Naive thymus-derived CD8-positive, alpha-beta T cell (primary cell): ENCODE measurements at regions not wholly inside any gene's neighbourhood (a gene's known extent, or its start where the extent isn't known, plus 50 kb on each side); places are given as distances from the start of the nearest gene placed in this dataset.

Experiments
- ATAC-seq, 2 donors: fragments of 150-1000 bp; cut with Tn5 transposase in 1 of 2; sonication (Bioruptor Pico), chemical (Tn5 transposase) in 1 of 2; 1 replicate in 1 of 2; 2 replicates in 1 of 2; pipeline ENCODE4 v1.10.0; 2021; ENCODE audit warnings: mild to moderate bottlenecking in 2 of 2, moderate library complexity in 2 of 2
- POLR2A ChIA-PET: fragments of 350-600 bp; sonication (Branson Sonifier 250); formaldehyde crosslinking; loops from one replicate; lab custom pipeline; 2021; ENCODE audit warnings: antibody characterized with exemption; lab: Charles Lee
- DNase-seq, 10 donors: peaks; one replicate each; pipeline versions ENCODE4 v3.0.0 to v3.0.0-alpha.2; 2020 to 2022
- H3K27ac Mint-ChIP-seq, 10 donors: one replicate each; pipeline ENCODE4 v1.8.0; 2020 to 2022; ENCODE audit warnings: mild to moderate bottlenecking in 10 of 10, mixed read lengths in 10 of 10, moderate library complexity in 4 of 10, inconsistent platforms in 1 of 10
- H3K27me3 Mint-ChIP-seq, 5 donors: one replicate each; pipeline ENCODE4 v1.8.0; 2021 to 2022; ENCODE audit warnings: mixed read lengths in 5 of 5
- H3K36me3 Mint-ChIP-seq, 3 donors: one replicate each; pipeline ENCODE4 v1.8.0; 2020 to 2022; ENCODE audit warnings: mixed read lengths in 3 of 3, mild to moderate bottlenecking in 2 of 3, inconsistent platforms in 1 of 3
- H3K4me1 Mint-ChIP-seq, 4 donors: one replicate each; pipeline ENCODE4 v1.8.0; 2021 to 2022; ENCODE audit warnings: mixed read lengths in 4 of 4
- H3K4me3 Mint-ChIP-seq, 10 donors: one replicate each; pipeline ENCODE4 v1.8.0; 2020 to 2022; ENCODE audit warnings: mild to moderate bottlenecking in 10 of 10, mixed read lengths in 10 of 10, moderate library complexity in 6 of 10, inconsistent platforms in 1 of 10
- H3K9me3 Mint-ChIP-seq, 9 donors: one replicate each; pipeline ENCODE4 v1.8.0; 2020 to 2022; ENCODE audit warnings: mixed read lengths in 9 of 9, mild to moderate bottlenecking in 3 of 9, inconsistent platforms in 1 of 9, moderate library complexity in 1 of 9

DNA sequence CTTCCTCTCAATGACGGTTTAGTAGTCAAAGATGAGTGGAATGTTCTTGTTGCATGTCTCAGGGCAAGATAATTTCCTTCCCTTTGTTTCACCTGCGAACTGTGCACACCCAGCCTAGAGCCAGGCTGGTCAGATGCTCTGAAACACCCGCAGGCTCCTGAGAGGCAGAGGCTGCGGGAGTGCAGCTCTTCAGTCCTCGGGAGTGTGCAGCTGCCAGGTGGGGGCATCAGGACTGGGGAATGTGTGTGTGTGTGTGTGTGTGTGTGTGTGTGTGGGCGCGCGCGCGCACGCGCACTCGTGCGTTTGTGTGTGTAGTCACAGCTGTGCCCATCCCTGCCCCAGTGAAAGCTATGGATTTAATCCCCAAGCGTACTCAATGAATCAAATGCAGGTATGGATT, 136.2 kb upstream of the NTM start:
- no peaks in the 10 kb centered on the region for H3K36me3 Mint-ChIP-seq
- peaks cover 0 to 13% (median 0%) of the 10 kb centered on the region in 5 donors for H3K27me3 Mint-ChIP-seq
- ATAC-seq = no peak
- POLR2A ChIA-PET = no interaction called here
- peaks cover 0 to 9% (median 0%) of the 10 kb centered on the region in 9 donors for H3K9me3 Mint-ChIP-seq
- no peak overlapping the region for H3K27ac Mint-ChIP-seq
- no peaks in the 10 kb centered on the region for H3K4me1 Mint-ChIP-seq
- no peak overlapping the region for H3K4me3 Mint-ChIP-seq
- no peak for DNase-seq

DNA sequence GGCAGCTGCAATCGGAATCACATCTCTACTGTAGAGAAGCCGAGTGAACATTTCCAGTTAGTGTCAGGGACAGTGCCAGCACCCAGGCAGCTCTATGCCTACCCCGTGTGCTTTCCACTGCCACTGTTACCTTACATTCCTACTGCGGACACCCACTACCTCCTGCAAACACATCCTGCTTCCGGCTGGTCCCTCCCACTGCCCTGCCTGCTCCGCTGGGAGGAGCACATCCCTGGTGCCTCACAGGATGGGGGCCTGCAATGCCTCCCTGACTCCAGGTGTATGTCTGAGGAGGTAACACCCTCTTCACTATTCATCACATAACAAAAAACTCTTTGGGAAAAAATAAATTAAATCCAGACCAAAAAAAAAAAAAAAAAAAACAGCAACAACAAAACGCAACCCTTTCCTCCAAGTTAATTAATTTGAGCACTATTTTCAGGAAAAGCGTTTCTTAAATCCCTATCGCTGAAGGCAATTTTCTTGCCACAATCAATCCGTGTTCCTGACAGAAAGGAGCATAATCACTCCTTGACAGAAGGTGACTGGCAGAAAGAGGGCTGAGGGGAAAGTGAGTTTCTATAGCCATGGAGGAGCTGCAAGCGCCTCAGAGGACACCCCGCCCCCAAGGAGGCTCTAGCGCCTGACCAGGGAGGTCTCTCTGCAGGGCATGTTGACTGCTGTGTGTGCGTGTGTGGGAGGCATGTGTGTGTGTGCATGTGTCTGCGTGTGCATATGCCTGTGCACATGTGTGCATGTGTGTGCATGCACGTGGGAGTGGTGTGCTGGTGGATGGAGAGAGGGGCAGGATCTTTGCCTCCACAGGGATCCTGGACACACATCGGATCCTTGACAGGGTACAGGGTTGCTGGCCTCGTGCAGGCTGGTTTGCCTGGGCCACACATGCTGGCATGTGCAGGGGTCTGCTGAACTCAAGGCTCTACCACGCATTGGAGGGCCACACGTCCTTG, 134.8 kb upstream of the NTM start:
- no peaks in the 10 kb centered on the region for H3K36me3 Mint-ChIP-seq
- H3K9me3 Mint-ChIP-seq = peaks cover 0 to 9% (median 0%) of the 10 kb centered on the region in 9 donors
- no peak for DNase-seq
- H3K27me3 Mint-ChIP-seq = peaks cover 0 to 8% (median 0%) of the 10 kb centered on the region in 5 donors
- POLR2A ChIA-PET = no interaction called here
- no peaks in the 10 kb centered on the region for H3K4me1 Mint-ChIP-seq
- H3K4me3 Mint-ChIP-seq = no peak overlapping the region
- no peak overlapping the region for H3K27ac Mint-ChIP-seq
- no peak for ATAC-seq

DNA sequence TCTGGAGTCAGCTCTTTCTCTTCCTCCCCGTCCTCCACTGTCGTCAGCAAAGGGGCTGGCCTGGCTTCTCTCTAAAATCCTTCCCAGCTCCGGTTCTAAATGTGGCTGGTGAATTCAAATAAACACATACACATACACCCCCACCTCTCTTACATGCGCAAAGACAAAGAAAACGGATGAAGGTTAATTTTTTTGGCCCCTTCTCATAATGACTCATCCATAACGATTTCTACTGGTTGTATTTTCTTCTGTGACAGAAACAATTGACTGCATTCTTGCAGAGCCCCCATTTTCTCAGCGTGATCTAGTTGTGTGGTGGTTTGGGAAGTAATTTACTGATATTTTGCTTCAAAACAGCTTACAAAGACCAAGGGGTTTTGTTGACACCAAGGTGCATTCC, 130.0 kb upstream of the NTM start:
- DNase-seq = no peak
- Mint-ChIP-seq H3K27ac (no peak overlapping the region), H3K27me3 (peaks cover 0 to 11% (median 1%) of the 10 kb centered on the region in 5 donors), H3K4me3 (no peak overlapping the region), H3K9me3 (peaks cover 0 to 9% (median 3%) of the 10 kb centered on the region in 9 donors), H3K4me1 (no peaks in the 10 kb centered on the region), H3K36me3 (no peaks in the 10 kb centered on the region)
- ATAC-seq = no peak
- POLR2A ChIA-PET = no interaction called here

DNA sequence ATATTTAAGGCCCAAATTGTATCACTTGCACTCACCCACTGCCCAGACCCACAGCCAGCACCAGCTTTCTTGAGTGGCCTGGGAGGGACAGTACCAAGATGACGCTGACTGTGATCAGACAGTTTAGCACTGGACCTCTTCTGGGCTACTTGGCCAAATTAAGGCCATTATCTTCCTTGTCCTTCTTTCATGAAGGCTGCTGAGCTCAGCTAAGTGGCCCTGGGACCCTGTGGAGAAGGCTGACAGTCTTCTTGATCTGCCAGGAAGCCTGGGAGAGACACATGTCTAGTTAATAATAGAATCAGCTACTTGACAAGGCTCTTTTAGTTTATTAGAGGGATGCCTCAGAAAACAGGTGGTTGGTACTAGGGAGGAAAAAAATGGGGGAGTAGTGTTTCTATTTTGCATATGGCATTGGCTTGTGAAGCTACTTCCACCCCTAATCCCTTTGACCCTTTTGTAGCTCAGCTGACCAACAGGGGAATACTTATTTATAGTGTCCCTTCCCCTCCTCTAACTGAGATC, 127.9 kb upstream of the NTM start:
- Mint-ChIP-seq H3K27ac (no peak overlapping the region), H3K4me1 (no peaks in the 10 kb centered on the region), H3K27me3 (peaks cover 4 to 22% (median 9%) of the 10 kb centered on the region in 5 donors), H3K36me3 (no peaks in the 10 kb centered on the region), H3K4me3 (no peak overlapping the region), H3K9me3 (peaks cover 0 to 9% (median 3%) of the 10 kb centered on the region in 9 donors)
- POLR2A ChIA-PET = no interaction called here
- ATAC-seq (no peak), DNase-seq (no peak)

DNA sequence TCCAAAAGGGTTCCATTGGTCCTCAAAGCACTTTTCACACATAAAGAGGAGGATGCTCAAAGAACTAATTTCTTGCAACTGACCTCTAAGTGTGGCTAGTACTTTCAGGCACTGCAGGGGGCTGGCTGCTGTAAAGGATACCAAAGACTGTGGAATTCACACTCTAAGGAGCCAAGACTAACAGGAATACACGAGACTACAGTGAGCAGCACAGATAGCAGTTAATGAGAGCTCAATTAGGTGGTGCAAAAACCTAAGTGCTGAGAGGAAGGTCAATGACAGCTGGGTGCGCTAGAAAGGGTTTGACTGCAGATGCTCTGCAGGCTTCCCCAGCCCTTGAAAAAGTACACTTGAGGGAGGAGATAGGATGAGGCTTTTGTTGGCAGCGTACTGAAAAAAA, 124.3 kb upstream of the NTM start:
- H3K4me3 Mint-ChIP-seq = no peak overlapping the region
- H3K27ac Mint-ChIP-seq = no peak overlapping the region
- no peaks in the 10 kb centered on the region for H3K4me1 Mint-ChIP-seq
- peaks cover 8 to 37% (median 13%) of the 10 kb centered on the region in 5 donors for H3K27me3 Mint-ChIP-seq
- ATAC-seq (no peak), DNase-seq (no peak)
- POLR2A ChIA-PET = no interaction called here
- H3K9me3 Mint-ChIP-seq = peaks cover 0 to 11% (median 2%) of the 10 kb centered on the region in 9 donors
- H3K36me3 Mint-ChIP-seq = no peaks in the 10 kb centered on the region

DNA sequence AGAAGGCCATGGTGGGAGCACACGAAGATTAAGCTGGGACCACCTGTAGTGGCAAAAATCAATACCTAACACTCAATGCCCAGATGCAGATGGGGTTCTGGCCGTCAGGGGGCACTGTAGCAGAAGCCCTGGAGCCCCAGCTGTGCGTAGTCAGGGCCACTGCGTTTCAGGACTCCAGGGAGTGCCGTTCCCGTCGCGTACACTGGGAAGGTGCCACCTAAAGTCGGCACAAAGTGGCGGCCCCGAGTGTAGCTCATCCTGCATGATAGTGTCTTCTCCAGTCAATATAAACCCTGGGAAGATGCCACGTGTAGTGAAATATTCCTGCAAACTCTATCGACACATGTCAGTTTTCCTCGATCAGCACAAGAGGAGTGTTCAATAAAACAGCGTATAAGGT, 123.8 kb upstream of the NTM start:
- ATAC-seq (no peak), DNase-seq (no peak)
- POLR2A ChIA-PET = no interaction called here
- peaks cover 9 to 41% (median 16%) of the 10 kb centered on the region in 5 donors for H3K27me3 Mint-ChIP-seq
- no peaks in the 10 kb centered on the region for H3K4me1 Mint-ChIP-seq
- H3K4me3 Mint-ChIP-seq = no peak overlapping the region
- H3K27ac Mint-ChIP-seq = no peak overlapping the region
- H3K9me3 Mint-ChIP-seq = peaks cover 0 to 11% (median 2%) of the 10 kb centered on the region in 9 donors
- no peaks in the 10 kb centered on the region for H3K36me3 Mint-ChIP-seq

DNA sequence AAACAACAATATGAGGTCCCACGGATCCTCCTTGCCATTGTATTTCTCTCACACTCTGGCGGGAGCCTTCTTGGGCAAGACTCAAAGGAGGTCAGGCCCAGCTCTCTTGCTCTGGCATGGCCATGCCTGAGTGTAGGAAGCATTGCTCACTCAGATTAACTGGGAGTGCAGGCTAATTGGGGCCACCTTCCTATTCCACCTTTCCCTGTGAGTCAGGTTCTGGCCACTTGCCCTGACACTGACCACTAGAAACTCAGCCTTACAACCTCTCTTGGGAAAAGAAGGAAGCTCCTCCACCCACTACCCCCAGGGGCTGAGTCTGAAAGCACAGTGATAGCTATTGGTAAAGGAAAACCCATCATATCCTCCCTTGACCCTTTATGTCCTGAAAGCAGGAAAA, 121.8 kb upstream of the NTM start:
- no peaks in the 10 kb centered on the region for H3K4me1 Mint-ChIP-seq
- peaks cover 0 to 11% (median 0%) of the 10 kb centered on the region in 9 donors for H3K9me3 Mint-ChIP-seq
- POLR2A ChIA-PET = no interaction called here
- no peak for DNase-seq
- no peak overlapping the region for H3K4me3 Mint-ChIP-seq
- peaks cover 13 to 41% (median 18%) of the 10 kb centered on the region in 5 donors for H3K27me3 Mint-ChIP-seq
- no peak overlapping the region for H3K27ac Mint-ChIP-seq
- ATAC-seq = no peak
- no peaks in the 10 kb centered on the region for H3K36me3 Mint-ChIP-seq

DNA sequence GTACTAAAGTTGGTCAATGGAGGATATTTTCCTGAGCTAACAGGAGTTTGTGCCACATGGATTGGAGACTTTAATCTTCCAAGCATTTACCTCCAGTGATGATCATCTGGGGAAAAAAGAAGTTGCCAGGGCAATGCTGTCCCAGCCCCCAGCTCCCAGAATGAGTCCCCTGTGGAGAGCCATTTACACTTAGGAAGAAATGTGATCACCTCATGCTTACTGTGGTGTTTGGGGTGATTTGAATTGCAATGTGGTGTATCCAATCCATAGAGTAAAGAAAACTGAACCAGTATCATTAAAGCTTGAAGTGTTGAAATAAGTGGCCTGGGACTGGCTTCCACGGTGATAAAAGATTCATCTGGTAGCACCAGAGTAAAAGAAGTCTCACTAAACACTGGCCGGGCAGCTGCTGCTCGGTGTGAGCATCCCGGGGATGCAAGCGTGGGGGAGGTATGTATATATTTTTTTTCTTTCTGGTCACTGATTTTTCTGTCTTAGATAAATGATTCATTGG, 117.2 kb upstream of the NTM start:
- Mint-ChIP-seq H3K4me3 (no peak overlapping the region), H3K27ac (no peak overlapping the region), H3K9me3 (peaks cover 0 to 14% (median 0%) of the 10 kb centered on the region in 9 donors), H3K36me3 (no peaks in the 10 kb centered on the region), H3K4me1 (no peaks in the 10 kb centered on the region), H3K27me3 (peaks cover 9 to 57% (median 16%) of the 10 kb centered on the region in 5 donors)
- DNase-seq = no peak
- POLR2A ChIA-PET = no interaction called here
- no peak for ATAC-seq

DNA sequence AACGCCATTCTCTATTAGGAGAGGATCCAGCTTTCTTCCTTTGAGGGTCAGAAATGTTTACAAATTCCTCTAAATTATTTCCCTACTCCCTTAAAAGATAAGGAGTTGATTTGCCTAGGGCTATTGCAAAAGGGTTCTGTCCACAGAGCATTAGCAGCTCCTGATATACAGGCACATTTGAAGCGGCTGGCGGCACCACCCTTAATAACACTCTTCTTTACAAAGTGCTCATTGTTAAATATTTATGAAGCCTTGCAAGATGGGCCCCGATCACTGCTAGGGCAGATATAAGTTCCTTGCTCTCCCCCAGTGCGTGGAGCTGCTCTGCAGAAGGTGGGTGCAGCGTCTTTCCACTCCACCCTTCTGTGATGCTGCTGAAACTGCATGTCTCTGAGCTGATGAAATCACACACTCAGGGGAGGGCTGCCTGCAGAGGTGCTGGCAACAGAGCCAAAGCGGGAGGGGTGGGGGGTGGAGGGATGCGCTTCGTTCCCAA, 116.7 kb upstream of the NTM start:
- no peak overlapping the region for H3K4me3 Mint-ChIP-seq
- peaks cover 9 to 62% (median 19%) of the 10 kb centered on the region in 5 donors for H3K27me3 Mint-ChIP-seq
- POLR2A ChIA-PET = no interaction called here
- H3K27ac Mint-ChIP-seq = no peak overlapping the region
- ATAC-seq = no peak
- H3K9me3 Mint-ChIP-seq = peaks cover 0 to 14% (median 0%) of the 10 kb centered on the region in 9 donors
- no peaks in the 10 kb centered on the region for H3K4me1 Mint-ChIP-seq
- no peak for DNase-seq
- no peaks in the 10 kb centered on the region for H3K36me3 Mint-ChIP-seq

DNA sequence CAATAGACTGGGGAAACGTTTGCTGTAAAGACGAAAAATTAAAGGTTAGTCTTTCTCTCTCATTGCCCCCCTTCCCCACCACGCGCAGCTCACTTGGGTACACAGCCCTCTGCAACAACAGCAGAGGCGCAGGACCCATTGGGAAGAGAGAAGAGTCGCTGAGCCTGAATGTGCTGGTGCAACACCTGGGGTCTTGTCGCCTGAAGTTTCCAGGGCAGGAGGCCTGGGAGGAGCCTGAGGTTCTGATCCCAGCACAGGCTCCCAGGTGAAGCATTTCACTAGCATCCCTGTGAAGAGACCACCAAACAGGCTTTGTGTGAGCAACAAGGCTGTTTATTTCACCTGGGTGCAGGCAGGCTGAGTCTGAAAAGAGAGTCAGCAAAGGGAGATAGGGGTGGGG, 116.2 kb upstream of the NTM start:
- ATAC-seq (no peak), DNase-seq (no peak)
- POLR2A ChIA-PET = no interaction called here
- Mint-ChIP-seq H3K27ac (no peak overlapping the region), H3K9me3 (peaks cover 0 to 14% (median 0%) of the 10 kb centered on the region in 9 donors), H3K27me3 (peaks cover 9 to 68% (median 21%) of the 10 kb centered on the region in 5 donors), H3K4me1 (no peaks in the 10 kb centered on the region), H3K4me3 (no peak overlapping the region), H3K36me3 (no peaks in the 10 kb centered on the region)

DNA sequence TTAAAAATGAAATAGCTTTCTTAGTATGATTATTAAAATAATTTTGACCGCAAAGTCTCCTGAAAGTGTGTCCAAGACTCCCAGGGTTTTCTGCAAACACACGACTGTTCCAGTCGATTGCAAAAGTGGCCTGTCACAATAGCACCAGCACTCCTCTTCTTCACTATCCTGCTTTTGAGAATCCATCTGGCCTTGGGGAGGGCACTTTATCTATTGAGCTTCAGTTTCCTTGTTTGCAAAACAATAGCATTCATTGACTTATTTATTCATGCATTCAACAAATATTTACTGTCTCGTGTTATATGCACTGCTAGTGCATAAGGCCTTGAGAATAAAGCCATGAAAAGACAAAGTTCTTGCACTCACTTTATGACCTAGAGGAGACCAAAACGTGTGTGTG, 96.2 kb upstream of the NTM start:
- H3K27me3 Mint-ChIP-seq = peaks cover 0 to 20% (median 3%) of the 10 kb centered on the region in 5 donors
- no peak overlapping the region for H3K4me3 Mint-ChIP-seq
- POLR2A ChIA-PET = no interaction called here

DNA sequence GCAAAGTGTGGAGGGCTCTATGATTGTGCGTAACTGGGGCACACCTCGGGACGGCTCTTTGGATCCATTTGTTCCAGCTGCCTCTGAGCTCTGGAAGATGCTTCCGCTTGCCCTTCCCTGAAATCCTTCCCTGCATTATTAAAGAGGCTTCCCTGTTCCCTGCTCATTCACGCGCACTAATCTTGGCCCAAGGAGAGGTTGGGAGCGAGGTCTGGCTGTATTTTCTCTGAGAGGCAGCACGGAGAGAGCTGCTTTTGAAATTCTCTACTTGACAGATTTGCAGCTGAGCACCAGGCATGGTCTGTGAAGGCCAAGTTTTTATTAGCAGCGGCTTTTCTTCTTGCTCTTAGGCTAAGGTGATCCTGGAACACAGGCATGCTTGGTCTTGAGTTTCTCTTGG, 94.8 kb upstream of the NTM start:
- Mint-ChIP-seq H3K27ac (no peak overlapping the region), H3K4me3 (no peak overlapping the region), H3K4me1 (no peaks in the 10 kb centered on the region), H3K27me3 (peaks cover 0 to 18% (median 3%) of the 10 kb centered on the region in 5 donors), H3K9me3 (peaks cover 0 to 23% (median 7%) of the 10 kb centered on the region in 9 donors), H3K36me3 (peaks cover 0 to 13% (median 2%) of the 10 kb centered on the region in 3 donors)
- DNase-seq (no peak), ATAC-seq (no peak)
- POLR2A ChIA-PET = interaction anchor here (0.6 kb wide), 1 partner anchor 72 kb away, joined by 5 read pairs; no protein-coding TSS in a partner anchor

More for the DNA sequence above, 96.2 kb upstream of the NTM start:
- Mint-ChIP-seq H3K27ac (no peak overlapping the region), H3K9me3 (peaks cover 0 to 33% (median 10%) of the 10 kb centered on the region in 9 donors), H3K36me3 (peaks cover 0 to 13% (median 2%) of the 10 kb centered on the region in 3 donors), H3K4me1 (no peaks in the 10 kb centered on the region)
- ATAC-seq (no peak), DNase-seq (no peak)

DNA sequence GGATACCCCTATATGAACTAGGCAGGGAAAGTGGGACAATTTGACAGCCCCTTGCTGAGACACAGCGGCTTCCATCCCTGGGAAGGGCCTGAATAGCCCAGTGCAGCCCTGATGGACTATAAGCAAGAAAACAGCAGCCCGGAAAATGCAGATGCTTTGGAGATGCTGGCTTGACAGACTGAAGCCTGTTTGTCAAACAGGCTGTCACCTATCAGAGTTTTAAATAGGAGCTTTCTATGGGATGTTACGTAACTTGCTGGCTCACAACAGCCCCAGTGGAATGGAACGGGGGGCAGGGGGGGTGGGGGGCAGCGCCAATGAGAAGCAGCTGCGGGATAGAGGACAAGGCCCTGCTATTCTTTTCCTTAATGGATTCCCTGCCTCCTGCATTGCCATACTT, 91.9 kb upstream of the NTM start:
- ATAC-seq (no peak), DNase-seq (no peak)
- Mint-ChIP-seq H3K27ac (no peak overlapping the region), H3K4me3 (no peak overlapping the region), H3K27me3 (peaks cover 0 to 11% (median 3%) of the 10 kb centered on the region in 5 donors), H3K36me3 (no peaks in the 10 kb centered on the region), H3K9me3 (peaks cover 0 to 11% (median 0%) of the 10 kb centered on the region in 9 donors), H3K4me1 (no peaks in the 10 kb centered on the region)
- POLR2A ChIA-PET = no interaction called here
